ENCODE measurements at regions not wholly inside any gene's neighbourhood (a gene's known extent, or its start where the extent isn't known, plus 50 kb on each side); places are given as distances from the start of the nearest gene placed in this dataset.

DNA sequence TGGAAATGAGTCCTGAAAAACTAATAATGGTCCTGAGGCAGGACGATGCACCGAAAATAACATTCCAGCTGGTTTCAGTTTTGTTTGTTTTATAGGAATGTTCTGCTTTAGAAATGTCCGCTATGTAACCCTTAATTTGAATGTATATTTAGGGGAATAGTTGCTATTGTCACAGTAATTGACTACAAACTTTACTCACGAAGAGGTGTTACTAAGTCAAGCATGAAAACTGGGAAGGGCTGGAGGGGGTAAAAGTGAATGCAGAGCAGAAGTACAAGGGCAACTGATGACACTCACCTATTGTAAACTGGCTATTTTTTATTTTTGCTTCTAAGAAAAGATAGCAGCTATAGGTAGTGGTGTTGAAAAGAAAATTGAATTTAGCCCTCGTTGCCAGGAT is 230.7 kb upstream of the SYT10 start (continued):
- TF ChIP-seq, protein P1, sequence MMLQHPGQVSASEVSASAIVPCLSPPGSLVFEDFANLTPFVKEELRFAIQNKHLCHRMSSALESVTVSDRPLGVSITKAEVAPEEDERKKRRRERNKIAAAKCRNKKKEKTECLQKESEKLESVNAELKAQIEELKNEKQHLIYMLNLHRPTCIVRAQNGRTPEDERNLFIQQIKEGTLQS (IDR thresholded peaks at IDR 0.05), result no peak
- TF ChIP-seq FOSL1 (IDR thresholded peaks at IDR 0.05; ENCODE audit: low read depth) (no peak), POLR2AphosphoS5 (IDR thresholded peaks at IDR 0.05; ENCODE audit: low read depth, low read length) (no peak), EZH2 (IDR thresholded peaks at IDR 0.05) (no peak)
- TF ChIP-seq, protein P2, sequence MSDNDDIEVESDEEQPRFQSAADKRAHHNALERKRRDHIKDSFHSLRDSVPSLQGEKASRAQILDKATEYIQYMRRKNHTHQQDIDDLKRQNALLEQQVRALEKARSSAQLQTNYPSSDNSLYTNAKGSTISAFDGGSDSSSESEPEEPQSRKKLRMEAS (IDR thresholded peaks at IDR 0.05), result no peak

DNA sequence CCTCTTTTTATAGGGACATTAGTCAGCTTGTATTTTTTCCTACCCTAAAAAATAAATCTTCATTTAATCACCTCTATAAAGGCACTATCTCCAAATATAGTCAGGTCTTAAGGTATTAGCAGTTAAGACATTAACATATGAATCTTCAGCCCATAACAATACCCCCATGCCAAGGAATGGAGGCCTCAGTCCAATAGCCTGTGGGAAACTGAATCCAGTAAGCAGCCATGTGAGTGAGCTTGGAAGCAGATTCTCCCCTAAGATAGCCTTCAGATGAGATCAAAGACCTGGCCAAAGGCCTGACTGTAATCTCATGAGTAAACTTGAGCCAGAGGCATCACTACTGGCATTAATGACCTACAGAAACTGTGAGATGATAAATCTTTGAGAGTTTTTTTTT is 232.1 kb upstream of the SYT10 start:
- ATAC-seq (no peak), DNase-seq (ENCODE audit: low read depth, low spot score) (no peak)
- no TSS peak for BruUV-seq (replicated peaks)
- no peaks in the 10 kb centered on the region for H4K20me1 ChIP-seq (ENCODE audit: insufficient read depth)
- no peak overlapping the region for H3K4me3 ChIP-seq (replicated peaks in 1 of 2; ENCODE audit: low read depth in 1 of 2, low read length in 2 of 2)
- H3K79me2 ChIP-seq (ENCODE audit: insufficient read depth, low read length), result no peaks in the 10 kb centered on the region
- H3K4me2 ChIP-seq (ENCODE audit: low read length), result no peak overlapping the region
- RAD21 ChIA-PET (ENCODE audit: low non-redundant PET in 1 of 2, low total read pairs in 2 of 2, uncharacterized antibody in 2 of 2, unreplicated experiment in 2 of 2), result no interaction called here
- intact Hi-C loops (cut with micrococcal nuclease), result no loop called here
- no peak overlapping the region for H3K9ac ChIP-seq (ENCODE audit: low read length)
- no peaks in the 10 kb centered on the region for H3K9me2 ChIP-seq (ENCODE audit: insufficient read depth)
- no peaks in the 10 kb centered on the region for H3K4me1 ChIP-seq (ENCODE audit: control insufficient read depth in 1 of 2, insufficient read depth in 2 of 2, low read length in 2 of 2)
- POLR2A ChIA-PET, result no interaction called here
- no peak overlapping the region for H3K27ac ChIP-seq (ENCODE audit: low read depth, low read length)
- no peaks in the 10 kb centered on the region for H3K27me3 ChIP-seq (ENCODE audit: insufficient read depth, low read length)
- H2AFZ ChIP-seq (ENCODE audit: low read depth, low read length, poor library complexity, severe bottlenecking), result no peak overlapping the region
- CTCF ChIA-PET, result no interaction called here
- peaks cover 6 to 10% of the 10 kb centered on the region in 2 experiments; a peak in 3 of 4 replicates for H3K9me3 ChIP-seq (ENCODE audit: control insufficient read depth in 1 of 2, insufficient read depth in 1 of 2, low read depth in 1 of 2, low read length in 2 of 2)
- no peaks in the 10 kb centered on the region for H3K36me3 ChIP-seq (ENCODE audit: control insufficient read depth in 1 of 2, insufficient read depth in 2 of 2, low read length in 2 of 2)
- TF ChIP-seq SP1 (IDR thresholded peaks at IDR 0.05; ENCODE audit: low read depth) (no peak), EGR1 (IDR thresholded peaks at IDR 0.05; ENCODE audit: low read depth) (no peak), POLR2AphosphoS5 (IDR thresholded peaks at IDR 0.05; ENCODE audit: low read depth, low read length) (no peak), SRF (IDR thresholded peaks at IDR 0.05; ENCODE audit: low read depth) (no peak), CBX3 (IDR thresholded peaks at IDR 0.05; ENCODE audit: low read depth) (no peak), ZNF274 (IDR thresholded peaks at IDR 0.05; ENCODE audit: low read depth, low read length) (no peak), POLR2A (IDR thresholded peaks at IDR 0.05; ENCODE audit: borderline replicate concordance, extremely low read depth, insufficient read depth, insufficient read length) (no peak), CEBPB (IDR thresholded peaks at IDR 0.05; ENCODE audit: low read depth) (no peak), RAD21 (IDR thresholded peaks at IDR 0.05; ENCODE audit: low read depth) (no peak), SIN3A (IDR thresholded peaks at IDR 0.05; ENCODE audit: low read depth) (no peak), YY1 (IDR thresholded peaks at IDR 0.05; ENCODE audit: extremely low read depth, insufficient replicate concordance, low read depth, low read length) (no peak), TCF7L2 (IDR thresholded peaks at IDR 0.05; ENCODE audit: borderline replicate concordance, extremely low read depth, insufficient read depth, insufficient read length) (no peak), EZH2phosphoT487 (IDR thresholded peaks at IDR 0.05; ENCODE audit: borderline replicate concordance) (no peak)
- TF ChIP-seq, protein P1 (IDR thresholded peaks at IDR 0.05), result no peak
- TF ChIP-seq, protein P3, sequence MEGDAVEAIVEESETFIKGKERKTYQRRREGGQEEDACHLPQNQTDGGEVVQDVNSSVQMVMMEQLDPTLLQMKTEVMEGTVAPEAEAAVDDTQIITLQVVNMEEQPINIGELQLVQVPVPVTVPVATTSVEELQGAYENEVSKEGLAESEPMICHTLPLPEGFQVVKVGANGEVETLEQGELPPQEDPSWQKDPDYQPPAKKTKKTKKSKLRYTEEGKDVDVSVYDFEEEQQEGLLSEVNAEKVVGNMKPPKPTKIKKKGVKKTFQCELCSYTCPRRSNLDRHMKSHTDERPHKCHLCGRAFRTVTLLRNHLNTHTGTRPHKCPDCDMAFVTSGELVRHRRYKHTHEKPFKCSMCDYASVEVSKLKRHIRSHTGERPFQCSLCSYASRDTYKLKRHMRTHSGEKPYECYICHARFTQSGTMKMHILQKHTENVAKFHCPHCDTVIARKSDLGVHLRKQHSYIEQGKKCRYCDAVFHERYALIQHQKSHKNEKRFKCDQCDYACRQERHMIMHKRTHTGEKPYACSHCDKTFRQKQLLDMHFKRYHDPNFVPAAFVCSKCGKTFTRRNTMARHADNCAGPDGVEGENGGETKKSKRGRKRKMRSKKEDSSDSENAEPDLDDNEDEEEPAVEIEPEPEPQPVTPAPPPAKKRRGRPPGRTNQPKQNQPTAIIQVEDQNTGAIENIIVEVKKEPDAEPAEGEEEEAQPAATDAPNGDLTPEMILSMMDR (IDR thresholded peaks at IDR 0.05 in 2 of 3, conservative IDR thresholded peaks at IDR 0.05 in 1 of 3; ENCODE audit: borderline replicate concordance in 1 of 3, insufficient read depth in 1 of 3, low read depth in 2 of 3, low read length in 2 of 3), result no peak
- TF ChIP-seq, protein P4, sequence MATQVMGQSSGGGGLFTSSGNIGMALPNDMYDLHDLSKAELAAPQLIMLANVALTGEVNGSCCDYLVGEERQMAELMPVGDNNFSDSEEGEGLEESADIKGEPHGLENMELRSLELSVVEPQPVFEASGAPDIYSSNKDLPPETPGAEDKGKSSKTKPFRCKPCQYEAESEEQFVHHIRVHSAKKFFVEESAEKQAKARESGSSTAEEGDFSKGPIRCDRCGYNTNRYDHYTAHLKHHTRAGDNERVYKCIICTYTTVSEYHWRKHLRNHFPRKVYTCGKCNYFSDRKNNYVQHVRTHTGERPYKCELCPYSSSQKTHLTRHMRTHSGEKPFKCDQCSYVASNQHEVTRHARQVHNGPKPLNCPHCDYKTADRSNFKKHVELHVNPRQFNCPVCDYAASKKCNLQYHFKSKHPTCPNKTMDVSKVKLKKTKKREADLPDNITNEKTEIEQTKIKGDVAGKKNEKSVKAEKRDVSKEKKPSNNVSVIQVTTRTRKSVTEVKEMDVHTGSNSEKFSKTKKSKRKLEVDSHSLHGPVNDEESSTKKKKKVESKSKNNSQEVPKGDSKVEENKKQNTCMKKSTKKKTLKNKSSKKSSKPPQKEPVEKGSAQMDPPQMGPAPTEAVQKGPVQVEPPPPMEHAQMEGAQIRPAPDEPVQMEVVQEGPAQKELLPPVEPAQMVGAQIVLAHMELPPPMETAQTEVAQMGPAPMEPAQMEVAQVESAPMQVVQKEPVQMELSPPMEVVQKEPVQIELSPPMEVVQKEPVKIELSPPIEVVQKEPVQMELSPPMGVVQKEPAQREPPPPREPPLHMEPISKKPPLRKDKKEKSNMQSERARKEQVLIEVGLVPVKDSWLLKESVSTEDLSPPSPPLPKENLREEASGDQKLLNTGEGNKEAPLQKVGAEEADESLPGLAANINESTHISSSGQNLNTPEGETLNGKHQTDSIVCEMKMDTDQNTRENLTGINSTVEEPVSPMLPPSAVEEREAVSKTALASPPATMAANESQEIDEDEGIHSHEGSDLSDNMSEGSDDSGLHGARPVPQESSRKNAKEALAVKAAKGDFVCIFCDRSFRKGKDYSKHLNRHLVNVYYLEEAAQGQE (IDR thresholded peaks at IDR 0.05; ENCODE audit: low read depth), result no peak
- TF ChIP-seq, protein P2 (IDR thresholded peaks at IDR 0.05), result no peak

All from HCT116 (cell line).